ENCODE measurements at regions not wholly inside any gene's neighbourhood (a gene's known extent, or its start where the extent isn't known, plus 50 kb on each side); places are given as distances from the start of the nearest gene placed in this dataset.

DNA sequence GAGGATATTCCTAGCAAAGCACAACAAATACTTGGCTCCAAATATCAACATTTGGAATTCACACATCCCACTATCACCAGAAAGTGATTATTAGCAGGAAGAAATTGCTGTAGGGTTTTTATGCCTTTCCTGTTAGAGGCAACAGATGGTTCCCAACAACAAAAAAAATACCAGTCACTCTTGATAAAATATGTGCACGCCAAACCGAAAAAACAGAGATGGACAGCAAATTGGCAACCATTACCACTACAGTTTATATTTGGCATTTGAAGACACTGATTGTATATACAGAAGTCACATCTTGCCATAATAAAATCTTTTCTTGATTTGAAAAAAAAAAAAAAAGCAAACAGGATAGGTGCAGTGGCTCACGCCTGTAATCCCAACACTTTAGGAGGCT, 78.2 kb downstream of the TMPRSS5 start:
- Histone ChIP-seq H3K36me3 (replicated peaks in 1 of 2; ENCODE audit: control insufficient read depth in 2 of 2, insufficient read depth in 2 of 2, low read length in 2 of 2) (no peaks in the 10 kb centered on the region), H3K9ac (ENCODE audit: low read depth, low read length, poor library complexity) (no peak overlapping the region), H3K27me3 (ENCODE audit: control insufficient read depth in 3 of 3, insufficient read depth in 3 of 3, low read depth in 1 of 3, low read length in 3 of 3) (peaks cover 0 to 8% (median 0%) of the 10 kb centered on the region in 3 experiments), H3K14ac (ENCODE audit: low read length) (no peak overlapping the region), H2BK15ac (ENCODE audit: low read length) (no peak overlapping the region), H3K4me2 (ENCODE audit: insufficient read depth, low read length, poor library complexity, severe bottlenecking) (no peak overlapping the region), H4K91ac (ENCODE audit: low read depth, low read length, poor library complexity) (no peak overlapping the region), H2BK12ac (ENCODE audit: low read length) (no peak overlapping the region), H3K27ac (replicated peaks; ENCODE audit: low read length) (no peak overlapping the region), H3K4me1 (ENCODE audit: control insufficient read depth in 2 of 2, insufficient read depth in 1 of 2, low read depth in 1 of 2, low read length in 2 of 2) (peaks cover 0 to 7% of the 10 kb centered on the region in 2 donors), H3K18ac (ENCODE audit: low read length) (no peak overlapping the region), H3K9me3 (replicated peaks in 1 of 2; ENCODE audit: control insufficient read depth in 2 of 2, insufficient read depth in 1 of 2, low read depth in 1 of 2, low read length in 2 of 2) (no peaks in the 10 kb centered on the region), H2BK120ac (ENCODE audit: low read depth, low read length) (no peak overlapping the region), H3K4me3 (ENCODE audit: low read length in 2 of 2) (no peak overlapping the region), H2AK5ac (ENCODE audit: low read depth, low read length) (no peak overlapping the region), H3K4ac (ENCODE audit: low read length) (no peak overlapping the region), H2AFZ (ENCODE audit: low read length) (no peak overlapping the region), H3K23ac (ENCODE audit: low read depth, low read length, poor library complexity) (no peak overlapping the region), H2BK5ac (ENCODE audit: low read length) (no peak overlapping the region), H4K8ac (ENCODE audit: low read depth, low read length) (no peak overlapping the region), H3K79me1 (ENCODE audit: low read depth, low read length) (no peaks in the 10 kb centered on the region)
- DNase-seq (ENCODE audit: low spot score) = no peak
- no CpG with 5 or more reads among the region's 3 CpGs for WGBS, 2 donors (ENCODE audit: extremely low coverage in 2 of 2, insufficient read length in 2 of 2, insufficient replicate concordance in 1 of 2)

GRCh38 chr11:113627297-113627696, 78.8 kb downstream of the TMPRSS5 start:
- no peak overlapping the region for H3K27ac ChIP-seq (replicated peaks; ENCODE audit: low read length)
- DNase-seq (ENCODE audit: low spot score) = no peak
- no peak overlapping the region for H4K91ac ChIP-seq (ENCODE audit: low read depth, low read length, poor library complexity)
- H2AFZ ChIP-seq (ENCODE audit: low read length) = no peak overlapping the region
- no peaks in the 10 kb centered on the region for H3K36me3 ChIP-seq (replicated peaks in 1 of 2; ENCODE audit: control insufficient read depth in 2 of 2, insufficient read depth in 2 of 2, low read length in 2 of 2)
- no peak overlapping the region for H3K4ac ChIP-seq (ENCODE audit: low read length)
- peaks cover 2 to 7% of the 10 kb centered on the region in 2 donors for H3K4me1 ChIP-seq (ENCODE audit: control insufficient read depth in 2 of 2, insufficient read depth in 1 of 2, low read depth in 1 of 2, low read length in 2 of 2)
- H3K27me3 ChIP-seq (ENCODE audit: control insufficient read depth in 3 of 3, insufficient read depth in 3 of 3, low read depth in 1 of 3, low read length in 3 of 3) = peaks cover 0 to 8% (median 0%) of the 10 kb centered on the region in 3 experiments
- H2BK12ac ChIP-seq (ENCODE audit: low read length) = no peak overlapping the region
- no peak overlapping the region for H3K14ac ChIP-seq (ENCODE audit: low read length)
- no peaks in the 10 kb centered on the region for H3K9me3 ChIP-seq (replicated peaks in 1 of 2; ENCODE audit: control insufficient read depth in 2 of 2, insufficient read depth in 1 of 2, low read depth in 1 of 2, low read length in 2 of 2)
- no peak overlapping the region for H4K8ac ChIP-seq (ENCODE audit: low read depth, low read length)
- WGBS, 2 donors (ENCODE audit: extremely low coverage in 2 of 2, insufficient read length in 2 of 2, insufficient replicate concordance in 1 of 2) = no CpG with 5 or more reads among the region's 2 CpGs
- no peak overlapping the region for H2BK15ac ChIP-seq (ENCODE audit: low read length)
- no peak overlapping the region for H3K23ac ChIP-seq (ENCODE audit: low read depth, low read length, poor library complexity)
- H3K4me3 ChIP-seq (ENCODE audit: low read length in 2 of 2) = no peak overlapping the region
- no peak overlapping the region for H3K9ac ChIP-seq (ENCODE audit: low read depth, low read length, poor library complexity)
- no peaks in the 10 kb centered on the region for H3K79me1 ChIP-seq (ENCODE audit: low read depth, low read length)
- H2BK120ac ChIP-seq (ENCODE audit: low read depth, low read length) = no peak overlapping the region
- H3K18ac ChIP-seq (ENCODE audit: low read length) = no peak overlapping the region
- H3K4me2 ChIP-seq (ENCODE audit: insufficient read depth, low read length, poor library complexity, severe bottlenecking) = no peak overlapping the region
- H2AK5ac ChIP-seq (ENCODE audit: low read depth, low read length) = no peak overlapping the region
- H2BK5ac ChIP-seq (ENCODE audit: low read length) = no peak overlapping the region

DNA sequence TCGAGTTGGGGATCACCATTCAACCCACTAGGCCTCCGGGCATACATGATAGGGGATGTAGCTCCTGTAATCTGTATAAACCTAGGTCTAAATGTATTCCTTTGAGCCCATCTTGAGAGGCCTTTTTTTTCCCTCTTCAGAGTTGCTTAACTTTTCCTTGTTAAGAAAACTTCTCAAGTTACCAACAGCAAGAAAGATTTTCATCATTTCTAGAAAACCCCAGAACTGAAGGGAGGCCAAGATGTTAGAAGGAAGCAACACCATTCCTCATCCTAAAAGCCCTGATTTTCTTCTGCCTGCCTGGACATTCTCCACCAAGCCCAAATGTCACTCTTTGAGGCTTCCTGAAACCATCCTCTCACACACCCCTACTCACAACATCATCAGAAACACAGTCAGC, 79.4 kb downstream of the TMPRSS5 start:
- Histone ChIP-seq H3K36me3 (replicated peaks in 1 of 2; ENCODE audit: control insufficient read depth in 2 of 2, insufficient read depth in 2 of 2, low read length in 2 of 2) (no peaks in the 10 kb centered on the region), H2BK15ac (ENCODE audit: low read length) (no peak overlapping the region), H3K23ac (ENCODE audit: low read depth, low read length, poor library complexity) (no peak overlapping the region), H2BK5ac (ENCODE audit: low read length) (no peak overlapping the region), H3K4me1 (ENCODE audit: control insufficient read depth in 2 of 2, insufficient read depth in 1 of 2, low read depth in 1 of 2, low read length in 2 of 2) (peaks cover 2 to 7% of the 10 kb centered on the region in 2 donors), H3K9me3 (replicated peaks in 1 of 2; ENCODE audit: control insufficient read depth in 2 of 2, insufficient read depth in 1 of 2, low read depth in 1 of 2, low read length in 2 of 2) (no peaks in the 10 kb centered on the region), H4K91ac (ENCODE audit: low read depth, low read length, poor library complexity) (no peak overlapping the region), H3K4ac (ENCODE audit: low read length) (no peak overlapping the region), H2BK12ac (ENCODE audit: low read length) (no peak overlapping the region), H4K8ac (ENCODE audit: low read depth, low read length) (no peak overlapping the region), H3K4me3 (ENCODE audit: low read length in 2 of 2) (no peak overlapping the region), H2AK5ac (ENCODE audit: low read depth, low read length) (no peak overlapping the region), H3K27me3 (ENCODE audit: control insufficient read depth in 3 of 3, insufficient read depth in 3 of 3, low read depth in 1 of 3, low read length in 3 of 3) (peaks cover 0 to 8% (median 0%) of the 10 kb centered on the region in 3 experiments), H3K14ac (ENCODE audit: low read length) (no peak overlapping the region), H3K9ac (ENCODE audit: low read depth, low read length, poor library complexity) (no peak overlapping the region), H2AFZ (ENCODE audit: low read length) (no peak overlapping the region), H3K27ac (replicated peaks; ENCODE audit: low read length) (no peak overlapping the region), H3K79me1 (ENCODE audit: low read depth, low read length) (no peaks in the 10 kb centered on the region), H2BK120ac (ENCODE audit: low read depth, low read length) (no peak overlapping the region), H3K4me2 (ENCODE audit: insufficient read depth, low read length, poor library complexity, severe bottlenecking) (no peak overlapping the region), H3K18ac (ENCODE audit: low read length) (no peak overlapping the region)
- no CpG with 5 or more reads among the region's 2 CpGs for WGBS, 2 donors (ENCODE audit: extremely low coverage in 2 of 2, insufficient read length in 2 of 2, insufficient replicate concordance in 1 of 2)
- DNase-seq (ENCODE audit: low spot score) = no peak

GRCh38 chr11:113623114-113623513, 83.0 kb downstream of the TMPRSS5 start:
- peaks cover 0 to 2% of the 10 kb centered on the region in 2 donors for H3K4me1 ChIP-seq (ENCODE audit: control insufficient read depth in 2 of 2, insufficient read depth in 1 of 2, low read depth in 1 of 2, low read length in 2 of 2)
- no peak overlapping the region for H2BK5ac ChIP-seq (ENCODE audit: low read length)
- no peak overlapping the region for H2AFZ ChIP-seq (ENCODE audit: low read length)
- H2BK15ac ChIP-seq (ENCODE audit: low read length) = no peak overlapping the region
- no CpG with 5 or more reads among the region's 1 CpG for WGBS, 2 donors (ENCODE audit: extremely low coverage in 2 of 2, insufficient read length in 2 of 2, insufficient replicate concordance in 1 of 2)
- H3K14ac ChIP-seq (ENCODE audit: low read length) = no peak overlapping the region
- H3K4me2 ChIP-seq (ENCODE audit: insufficient read depth, low read length, poor library complexity, severe bottlenecking) = no peak overlapping the region
- no peak overlapping the region for H3K23ac ChIP-seq (ENCODE audit: low read depth, low read length, poor library complexity)
- H3K79me1 ChIP-seq (ENCODE audit: low read depth, low read length) = no peaks in the 10 kb centered on the region
- peaks cover 0 to 4% (median 0%) of the 10 kb centered on the region in 3 experiments for H3K27me3 ChIP-seq (ENCODE audit: control insufficient read depth in 3 of 3, insufficient read depth in 3 of 3, low read depth in 1 of 3, low read length in 3 of 3)
- no peak overlapping the region for H2AK5ac ChIP-seq (ENCODE audit: low read depth, low read length)
- H3K9me3 ChIP-seq (replicated peaks in 1 of 2; ENCODE audit: control insufficient read depth in 2 of 2, insufficient read depth in 1 of 2, low read depth in 1 of 2, low read length in 2 of 2) = peaks cover 0 to 3% of the 10 kb centered on the region in 2 donors
- no peak overlapping the region for H2BK12ac ChIP-seq (ENCODE audit: low read length)
- H3K27ac ChIP-seq (replicated peaks; ENCODE audit: low read length) = no peak overlapping the region
- H3K36me3 ChIP-seq (replicated peaks in 1 of 2; ENCODE audit: control insufficient read depth in 2 of 2, insufficient read depth in 2 of 2, low read length in 2 of 2) = no peaks in the 10 kb centered on the region
- no peak overlapping the region for H2BK120ac ChIP-seq (ENCODE audit: low read depth, low read length)
- H3K4ac ChIP-seq (ENCODE audit: low read length) = no peak overlapping the region
- H4K91ac ChIP-seq (ENCODE audit: low read depth, low read length, poor library complexity) = no peak overlapping the region
- no peak overlapping the region for H4K8ac ChIP-seq (ENCODE audit: low read depth, low read length)
- no peak overlapping the region for H3K9ac ChIP-seq (ENCODE audit: low read depth, low read length, poor library complexity)
- H3K4me3 ChIP-seq (ENCODE audit: low read length in 2 of 2) = no peak overlapping the region
- H3K18ac ChIP-seq (ENCODE audit: low read length) = no peak overlapping the region
- DNase-seq (ENCODE audit: low spot score) = no peak
